T-helper 9 cell (primary cell): ENCODE measurements at regions not wholly inside any gene's neighbourhood (a gene's known extent, or its start where the extent isn't known, plus 50 kb on each side); places are given as distances from the start of the nearest gene placed in this dataset.
"Not testable (repeated sequence)": the region's sequence is repeated elsewhere in the genome, so short reads cannot be mapped to it uniquely, and the experiment has no call there.

Experiments
- DNase-seq: peaks from one replicate; pipeline ENCODE4 v3.0.0-alpha.2; 2020

DNA sequence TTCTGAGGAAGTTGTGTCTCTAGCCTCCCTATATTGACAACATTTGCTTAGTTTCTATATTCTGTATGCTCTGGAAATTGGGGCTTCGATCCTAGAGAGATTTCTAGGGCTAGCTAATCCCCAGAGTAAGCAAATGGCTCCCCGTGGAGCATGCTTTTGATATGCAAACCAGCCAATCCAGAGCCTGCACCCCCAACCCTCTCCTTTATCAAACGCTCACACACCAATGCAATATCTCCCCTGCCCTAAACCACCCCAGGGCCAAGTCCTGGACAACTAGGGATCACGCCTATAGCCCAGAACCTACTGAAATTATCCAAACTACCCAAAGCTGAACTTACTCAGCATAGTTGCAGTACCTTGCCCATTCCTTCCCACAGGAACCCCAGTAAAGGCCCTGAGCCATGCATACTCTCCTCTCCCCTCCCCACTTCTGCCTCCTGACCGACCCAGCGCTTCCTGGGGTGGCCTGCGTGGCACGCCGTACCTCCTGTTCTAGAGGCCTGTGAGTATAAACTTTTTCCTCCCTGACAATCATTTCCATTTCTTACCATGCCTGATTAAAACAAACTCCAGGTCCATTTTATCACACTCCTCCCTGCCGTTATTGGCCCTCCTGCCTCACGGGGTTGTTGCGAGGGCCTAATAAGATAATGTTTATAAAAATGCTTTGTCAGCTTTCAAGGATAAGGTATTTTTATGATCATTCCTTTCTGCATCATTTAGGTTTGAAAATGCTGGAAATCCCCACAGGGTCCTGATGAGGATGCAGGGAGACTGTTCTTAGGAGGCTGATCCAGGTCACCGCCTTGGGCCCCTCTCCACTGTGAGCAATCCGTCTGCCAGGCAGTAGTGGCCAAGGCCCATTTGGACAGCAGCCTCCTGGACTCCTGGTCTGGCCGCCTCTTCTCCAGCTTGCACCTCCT lies 102.7 kb downstream of the TENT5C start:
- DNase-seq = no peak

DNA sequence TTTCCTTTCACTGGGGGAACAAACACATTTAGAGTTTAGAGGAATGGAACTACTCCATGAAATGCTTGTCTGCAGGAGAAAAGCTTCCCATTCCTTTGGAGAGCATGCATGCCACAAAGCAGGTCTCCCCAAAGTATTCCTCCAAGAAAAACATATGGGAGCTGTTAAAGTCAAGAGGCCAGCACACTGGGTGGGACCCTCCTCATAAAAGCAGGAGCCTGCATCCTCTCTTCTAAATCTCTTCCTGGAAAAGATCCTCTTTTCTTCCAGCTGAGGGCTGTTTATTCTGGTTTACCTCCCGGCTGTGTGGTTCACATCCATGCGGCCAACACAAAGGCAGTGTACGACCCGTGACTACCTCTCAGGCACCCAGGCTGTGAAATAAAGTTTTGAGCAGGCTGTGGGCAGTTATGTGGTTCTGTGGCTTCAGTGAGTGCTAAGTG lies 103.4 kb downstream of the TENT5C start:
- no peak for DNase-seq

DNA sequence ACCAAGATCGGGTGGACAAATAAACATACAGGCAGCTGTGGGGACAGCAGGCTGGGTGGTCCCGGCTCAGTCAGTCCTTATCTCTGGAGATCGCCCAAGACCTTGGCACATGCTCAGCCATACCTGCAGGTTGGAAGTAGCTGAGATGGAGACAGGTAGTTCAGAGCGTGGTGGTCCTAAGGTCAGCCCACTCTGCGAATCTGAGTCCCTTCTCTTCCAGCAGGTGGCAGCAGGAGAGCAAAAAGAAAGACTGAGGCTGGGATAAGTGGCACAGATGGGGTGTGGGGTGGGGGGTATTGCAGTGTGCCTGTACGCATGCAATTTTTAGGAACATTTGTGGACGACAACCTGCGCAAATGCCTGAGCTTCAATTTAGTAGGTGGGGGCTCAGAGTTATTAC lies 104.9 kb downstream of the TENT5C start:
- DNase-seq = no peak

DNA sequence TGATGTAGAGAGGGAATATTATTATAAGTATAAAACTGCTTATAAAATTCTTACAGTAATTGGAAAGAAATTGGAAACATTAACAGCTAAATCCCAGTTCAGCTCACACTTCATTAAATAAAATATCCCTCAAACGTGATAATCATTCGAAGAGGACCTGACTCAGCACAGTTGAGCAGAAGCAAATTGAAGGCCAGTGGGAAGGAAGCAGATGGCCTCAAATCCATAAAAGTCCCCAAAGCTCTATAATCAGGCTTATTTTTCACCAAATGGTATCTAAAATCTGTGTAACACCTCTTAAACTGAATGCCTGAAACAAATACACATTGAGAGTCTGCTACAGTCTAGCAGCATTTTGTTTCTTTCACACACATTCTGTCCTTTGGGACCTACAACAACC lies 106.8 kb downstream of the TENT5C start:
- no peak for DNase-seq

DNA sequence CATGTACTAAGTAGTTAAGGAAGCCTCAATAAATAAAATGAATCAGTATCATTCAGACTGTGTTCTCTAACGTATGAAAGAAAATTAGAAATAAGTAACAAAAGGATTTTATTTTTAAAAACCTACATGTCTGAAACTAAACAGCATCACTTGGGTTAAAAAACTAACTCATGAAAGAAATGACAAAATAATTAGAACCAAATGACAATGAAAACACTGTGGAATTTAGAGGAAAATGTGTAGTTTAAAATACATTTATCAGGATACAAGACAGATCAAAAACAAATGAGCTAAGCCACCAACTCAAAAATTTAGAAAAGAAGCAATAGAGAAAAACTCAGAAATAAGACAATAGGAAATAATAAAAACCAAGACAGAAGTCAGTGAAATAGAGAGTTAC lies 108.7 kb downstream of the TENT5C start:
- DNase-seq = no peak

DNA sequence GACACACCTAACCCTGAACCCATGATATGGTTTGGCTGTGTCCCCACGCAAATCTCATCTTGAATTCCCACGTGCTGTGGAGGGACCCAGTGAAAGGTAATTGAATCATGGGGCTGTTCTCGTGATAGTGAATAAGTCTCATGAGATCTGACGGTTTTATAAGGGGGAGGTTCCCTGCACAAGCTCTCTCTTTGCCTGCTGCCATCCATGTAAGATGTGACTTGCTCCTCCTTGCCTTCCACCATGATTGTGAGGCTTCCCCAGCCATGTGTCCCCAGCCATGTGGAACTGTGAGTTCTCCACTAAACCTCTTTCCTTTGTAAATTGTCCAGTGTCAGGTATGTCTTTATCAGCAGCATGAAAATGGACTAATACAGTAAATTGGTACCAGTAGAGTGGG lies 110.2 kb downstream of the TENT5C start:
- DNase-seq = not testable (repeated sequence)

DNA sequence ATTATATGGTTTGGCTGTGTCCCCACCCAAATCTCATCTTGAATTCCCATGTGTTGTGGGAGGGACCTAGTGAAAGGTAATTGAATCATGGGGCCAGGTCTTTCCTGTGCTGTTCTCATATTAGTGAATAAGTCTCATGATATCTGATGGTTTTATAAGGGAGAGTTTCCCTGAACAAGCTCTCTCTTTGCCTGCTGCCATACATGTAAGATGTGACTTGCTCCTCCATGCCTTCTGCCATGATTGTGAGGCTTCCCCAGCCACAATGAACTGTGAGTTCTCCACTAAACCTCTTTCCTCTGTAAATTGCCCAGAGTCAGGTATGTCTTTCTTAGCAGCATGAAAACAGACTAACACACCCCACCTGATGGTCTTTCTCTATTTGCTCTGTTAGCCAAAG lies 112.1 kb downstream of the TENT5C start:
- not testable (repeated sequence) for DNase-seq

DNA sequence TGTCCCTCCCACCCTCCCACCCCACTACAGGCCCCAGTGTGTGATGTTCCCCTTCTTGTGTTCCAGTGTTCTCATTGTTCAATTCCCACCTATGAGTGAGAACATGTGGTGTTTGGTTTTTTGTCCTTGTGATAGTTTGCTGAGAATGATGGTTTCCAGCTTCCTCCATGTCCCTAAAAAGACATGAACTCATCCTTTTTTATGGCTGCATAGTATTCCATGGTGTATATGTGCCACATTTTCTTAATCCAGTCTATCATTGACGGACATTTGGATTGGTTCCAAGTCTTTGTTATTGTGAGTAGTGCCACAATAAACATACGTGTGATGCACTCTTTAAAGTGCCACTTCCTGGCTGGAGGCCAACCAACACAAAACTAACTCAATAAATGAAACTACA lies 112.7 kb downstream of the TENT5C start:
- not testable (repeated sequence) for DNase-seq

DNA sequence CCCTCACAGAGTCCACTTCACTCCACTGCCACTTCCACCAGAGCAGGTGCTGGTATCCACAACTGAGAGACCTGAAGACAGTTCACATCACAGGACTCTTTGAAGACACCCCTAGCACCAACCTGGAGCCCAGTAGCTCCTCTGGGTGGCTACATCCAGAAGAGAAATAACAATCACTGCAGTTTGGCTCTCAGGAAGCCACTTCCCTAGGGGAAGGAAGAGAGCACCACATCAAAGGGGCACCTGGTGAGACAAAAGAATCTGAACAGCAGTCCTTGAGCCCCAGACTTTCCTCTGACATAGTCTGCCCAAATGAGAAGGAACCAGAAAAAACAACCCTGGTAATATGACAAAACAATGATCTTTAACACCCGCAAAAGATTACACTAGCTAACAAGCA lies 113.2 kb downstream of the TENT5C start:
- DNase-seq = no peak

DNA sequence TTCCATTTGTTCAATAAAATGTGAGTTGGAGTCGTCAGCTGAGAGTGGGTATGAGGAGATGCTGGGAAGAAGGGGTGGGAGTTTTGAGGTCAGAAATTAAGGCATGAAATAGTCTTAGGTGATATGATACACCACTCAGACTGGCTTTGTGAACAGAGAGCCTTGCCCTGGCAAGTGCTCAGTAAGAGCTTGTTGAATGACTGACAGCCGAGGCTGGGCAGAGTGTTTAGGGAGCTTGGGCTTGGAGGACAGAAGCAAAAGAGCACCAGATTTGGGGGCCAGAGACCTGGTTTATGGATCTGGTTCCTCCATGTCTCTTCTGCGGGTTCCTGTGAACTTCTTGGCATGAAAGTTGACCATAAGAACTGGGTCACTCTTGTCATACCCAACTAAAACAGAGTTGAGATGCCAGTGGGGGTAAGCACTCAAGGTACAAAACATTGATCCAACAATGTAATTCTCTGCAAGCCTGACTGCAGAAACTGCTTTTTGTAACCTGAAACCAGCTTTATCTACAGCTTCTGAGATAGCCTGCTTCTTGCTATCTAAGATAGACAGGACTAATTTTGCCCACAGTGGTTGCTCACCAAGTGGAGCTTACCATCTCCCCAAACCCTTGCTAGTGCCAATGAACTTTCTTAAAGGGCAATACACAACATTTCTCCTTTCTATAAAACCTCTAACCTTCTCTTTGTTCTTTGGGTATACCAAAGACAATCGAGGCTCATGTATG lies 126.4 kb downstream of the TENT5C start:
- no peak for DNase-seq

DNA sequence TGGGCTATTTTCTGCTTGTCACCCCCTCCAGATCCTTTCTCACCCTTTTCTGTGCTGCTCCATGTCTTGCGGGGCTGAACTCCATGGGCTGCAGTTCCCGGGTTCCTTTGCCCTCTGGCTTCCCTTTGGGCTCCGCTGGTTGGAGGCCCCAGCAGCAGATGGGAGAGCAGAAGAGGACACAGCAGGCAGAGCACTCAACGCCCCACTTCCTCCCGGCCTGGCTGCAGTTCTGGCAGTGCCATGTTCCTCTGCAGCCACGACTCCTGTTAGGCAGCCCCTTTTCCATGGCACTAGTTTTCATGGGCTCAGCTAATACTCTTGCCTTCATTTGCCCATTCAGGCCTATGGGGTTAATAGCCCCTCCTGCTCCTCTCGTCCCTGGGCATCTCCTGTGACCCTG lies 127.1 kb downstream of the TENT5C start:
- DNase-seq = no peak

DNA sequence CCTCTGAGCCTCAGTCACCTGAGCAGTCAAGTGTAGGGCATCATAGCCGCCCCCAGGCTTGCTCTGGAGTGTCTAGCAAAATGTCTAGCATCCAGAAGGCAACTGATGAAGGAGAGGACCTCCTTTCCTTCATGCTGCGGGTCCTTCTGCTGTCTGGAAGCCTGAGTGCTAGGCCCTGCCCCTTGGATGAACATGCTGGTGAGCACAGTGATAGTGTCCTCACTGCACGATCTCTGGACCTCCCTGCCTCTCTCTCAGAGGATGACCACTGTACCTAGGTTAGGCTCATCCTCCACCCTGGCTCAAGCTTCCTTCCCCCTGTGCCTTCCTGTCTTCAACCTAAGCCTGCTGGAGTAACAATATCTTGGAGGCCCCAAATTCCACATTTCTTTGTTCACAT lies 128.6 kb downstream of the TENT5C start:
- no peak for DNase-seq

DNA sequence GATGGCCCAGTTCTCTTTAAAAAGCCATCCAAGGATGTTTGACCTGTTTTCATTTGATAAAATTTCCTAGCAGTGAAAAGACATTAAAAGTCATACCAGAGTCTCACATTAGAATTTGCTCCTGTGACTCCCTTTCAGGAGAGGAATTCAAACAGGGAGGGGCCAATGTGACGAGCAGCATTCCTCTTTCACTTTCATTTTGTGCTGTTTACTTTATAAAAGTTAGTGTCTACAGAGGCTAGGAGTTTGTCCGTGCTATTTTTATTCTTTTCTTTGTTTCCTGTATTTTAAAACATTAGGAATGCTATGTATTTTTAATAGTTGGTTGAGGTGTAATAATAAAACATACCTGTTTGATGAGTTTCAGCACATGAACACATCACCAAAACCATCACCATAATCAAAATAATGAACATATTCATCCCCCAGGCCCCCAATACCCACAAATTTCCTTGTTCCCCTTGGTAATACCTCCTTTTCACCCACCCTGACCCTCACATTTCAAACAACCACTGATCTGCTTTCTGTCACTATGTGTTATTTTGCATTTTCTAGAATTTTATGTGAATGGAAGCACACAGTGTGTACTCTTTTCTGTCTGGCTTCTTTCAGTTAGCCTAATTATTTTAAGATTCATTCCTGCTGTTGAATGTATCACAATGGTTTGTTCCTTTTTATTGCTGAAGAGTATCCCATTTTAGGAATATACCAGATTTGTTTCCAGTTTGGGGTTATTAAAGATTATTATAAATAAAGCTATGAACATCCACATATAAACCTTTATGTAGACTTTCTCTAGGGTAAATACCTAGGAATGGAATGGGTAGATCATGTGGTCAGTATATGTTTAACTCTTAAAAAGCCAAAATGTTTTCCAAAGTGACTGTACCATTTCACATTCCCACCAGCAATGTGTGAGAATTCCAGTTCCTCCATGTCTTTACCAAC lies 129.5 kb downstream of the TENT5C start:
- no peak for DNase-seq

DNA sequence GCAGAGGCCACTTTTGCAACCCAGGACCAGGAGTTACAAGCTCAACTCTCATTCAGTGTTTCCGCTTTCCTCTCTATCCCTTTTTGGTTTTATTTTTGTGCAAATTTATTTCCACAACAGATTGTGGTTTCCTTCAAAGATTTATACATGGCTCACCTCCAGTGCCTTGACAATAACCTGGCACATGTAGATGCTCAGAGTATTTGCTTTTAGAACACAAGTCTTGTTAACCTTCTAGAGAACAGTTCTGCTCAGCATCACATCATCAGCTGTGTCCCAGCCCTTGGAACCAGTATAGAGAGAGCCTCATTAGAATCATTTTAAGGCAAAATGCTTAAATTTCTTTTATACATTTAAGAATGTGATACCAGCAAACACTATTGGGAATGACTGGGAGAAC lies 133.7 kb downstream of the TENT5C start:
- DNase-seq = no peak

DNA sequence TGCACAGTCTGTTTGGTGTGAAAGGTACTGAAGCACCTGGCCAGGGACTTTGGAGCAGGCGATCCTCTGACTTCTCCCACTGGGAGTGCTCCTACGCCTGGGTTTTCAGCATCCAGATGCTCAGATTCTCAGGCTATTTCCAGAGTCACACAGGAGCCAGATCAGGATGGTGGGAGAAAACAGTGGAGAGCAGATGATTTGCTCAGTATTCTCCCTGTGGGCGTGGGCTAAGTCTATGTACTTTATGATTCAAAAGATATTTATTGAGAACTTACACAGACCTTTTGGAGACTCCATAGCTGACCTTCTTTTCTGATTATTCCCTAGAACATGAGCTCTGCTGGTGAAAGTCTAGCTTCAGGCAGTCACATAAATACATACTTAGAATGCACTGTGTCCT lies 134.6 kb downstream of the TENT5C start:
- no peak for DNase-seq

DNA sequence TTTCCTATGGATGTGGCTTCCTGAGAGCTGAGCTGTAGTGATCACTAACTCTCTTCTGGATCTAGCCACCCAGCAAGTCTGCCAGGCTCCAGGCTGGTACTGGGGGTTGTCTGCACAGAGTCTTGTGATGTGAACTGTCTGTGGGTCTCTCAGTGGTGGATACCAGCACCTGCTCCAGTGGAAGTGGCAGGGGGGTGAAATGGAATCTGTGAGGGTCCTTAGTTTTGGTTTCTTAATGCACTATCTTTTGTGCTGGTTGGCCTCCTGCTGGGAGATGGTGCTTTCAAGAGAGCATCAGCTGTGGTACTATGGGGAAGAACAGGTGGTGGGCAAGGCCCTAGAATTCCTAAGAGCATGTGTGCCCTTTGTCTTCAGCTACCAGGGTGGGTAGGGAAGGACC lies 140.7 kb downstream of the TENT5C start:
- DNase-seq = not testable (repeated sequence)

DNA sequence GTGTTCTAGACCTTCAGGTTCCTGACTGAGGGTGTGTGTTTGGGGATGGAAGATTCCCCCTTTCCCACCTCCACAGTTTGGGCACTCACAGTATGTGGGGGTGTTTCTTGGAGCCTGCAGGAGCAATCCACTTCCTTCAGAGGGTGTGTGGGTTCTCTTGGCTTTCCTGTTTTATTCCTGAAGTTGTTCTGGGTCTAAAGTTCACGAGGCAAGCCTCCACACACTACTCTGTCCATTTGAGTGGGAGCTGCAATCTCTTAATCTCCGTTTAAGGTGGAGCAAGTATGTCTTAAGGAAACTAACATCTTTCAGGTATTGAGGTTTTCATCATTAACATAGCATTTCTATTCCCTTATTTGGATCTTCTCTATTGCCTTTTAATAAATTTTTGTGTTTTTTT lies 141.8 kb downstream of the TENT5C start:
- DNase-seq = no peak

DNA sequence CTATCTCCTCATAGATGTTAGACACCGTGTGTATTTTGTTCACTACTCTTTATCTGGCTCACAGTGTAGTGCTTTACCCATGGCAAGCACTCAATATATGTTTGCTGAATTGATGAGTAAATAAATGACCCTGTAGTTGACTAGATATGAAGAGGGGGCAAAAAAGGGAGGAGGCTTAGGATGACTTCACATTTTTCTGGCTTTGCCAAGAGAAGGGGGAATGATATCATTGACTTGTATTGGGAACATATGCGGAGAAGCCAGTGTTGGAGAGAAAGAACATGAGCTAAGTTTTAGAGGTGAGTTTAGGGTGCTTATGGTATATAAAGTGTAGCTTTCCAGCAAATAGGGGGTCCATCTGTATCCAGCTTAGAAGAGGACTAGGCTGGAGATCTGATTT lies 145.5 kb downstream of the TENT5C start:
- DNase-seq = no peak

DNA sequence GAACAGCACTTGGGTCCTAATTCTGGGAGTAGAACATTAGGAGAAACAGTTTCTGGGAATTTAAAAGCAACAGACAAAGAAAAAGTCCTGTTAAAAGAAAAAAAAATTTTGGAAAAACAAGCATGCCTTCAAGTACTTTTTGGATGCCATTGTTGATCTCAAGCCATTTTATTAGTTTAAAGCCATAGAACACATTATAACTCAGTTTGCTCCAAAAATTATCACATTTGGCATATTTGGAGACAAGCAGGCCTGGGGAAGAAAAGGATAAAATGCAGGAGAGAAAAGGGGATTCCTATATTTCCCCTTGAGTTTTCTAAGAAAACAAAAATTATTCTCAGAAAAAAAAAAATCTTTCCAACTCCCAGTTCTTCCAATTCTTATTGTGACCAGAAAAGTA lies 146.8 kb downstream of the TENT5C start:
- DNase-seq = no peak

DNA sequence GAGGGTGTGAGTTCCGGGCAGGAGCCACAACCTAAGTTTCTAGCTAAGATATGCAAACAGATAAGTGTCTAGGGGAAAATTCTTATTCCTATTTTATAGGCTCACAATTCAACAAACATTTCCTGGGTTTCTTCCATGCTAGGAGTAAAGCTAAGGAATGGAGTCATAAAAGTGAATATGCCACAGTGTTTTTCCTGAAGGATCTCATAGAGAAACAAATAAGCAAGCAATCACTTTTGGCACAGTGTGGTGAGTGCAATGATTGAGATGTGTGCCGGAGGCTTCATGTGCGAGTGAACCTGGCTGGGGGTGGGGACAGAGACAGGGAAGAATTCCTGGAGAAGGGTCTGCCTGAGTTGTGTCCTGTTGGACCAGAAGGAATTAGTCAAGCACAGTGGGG lies 147.4 kb downstream of the TENT5C start:
- no peak for DNase-seq

DNA sequence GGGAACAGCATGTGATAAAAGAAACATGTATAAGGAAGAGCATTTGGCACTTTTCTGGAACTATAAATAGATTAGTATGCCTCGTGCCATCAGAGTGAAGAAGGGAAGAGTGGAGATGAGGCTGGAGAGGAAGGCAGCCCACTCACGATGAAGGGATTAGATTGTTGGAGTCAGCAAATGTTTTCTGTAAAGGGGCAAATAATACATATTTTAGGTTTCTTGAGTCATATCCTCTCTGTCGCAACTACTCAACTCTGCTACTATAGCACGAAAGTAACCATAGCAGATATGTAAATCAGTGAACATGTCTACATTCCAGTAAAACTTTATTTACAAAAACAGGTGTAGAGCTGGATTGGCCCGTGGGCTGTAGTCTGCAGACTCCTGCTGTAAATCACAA lies 147.8 kb downstream of the TENT5C start:
- DNase-seq = no peak

DNA sequence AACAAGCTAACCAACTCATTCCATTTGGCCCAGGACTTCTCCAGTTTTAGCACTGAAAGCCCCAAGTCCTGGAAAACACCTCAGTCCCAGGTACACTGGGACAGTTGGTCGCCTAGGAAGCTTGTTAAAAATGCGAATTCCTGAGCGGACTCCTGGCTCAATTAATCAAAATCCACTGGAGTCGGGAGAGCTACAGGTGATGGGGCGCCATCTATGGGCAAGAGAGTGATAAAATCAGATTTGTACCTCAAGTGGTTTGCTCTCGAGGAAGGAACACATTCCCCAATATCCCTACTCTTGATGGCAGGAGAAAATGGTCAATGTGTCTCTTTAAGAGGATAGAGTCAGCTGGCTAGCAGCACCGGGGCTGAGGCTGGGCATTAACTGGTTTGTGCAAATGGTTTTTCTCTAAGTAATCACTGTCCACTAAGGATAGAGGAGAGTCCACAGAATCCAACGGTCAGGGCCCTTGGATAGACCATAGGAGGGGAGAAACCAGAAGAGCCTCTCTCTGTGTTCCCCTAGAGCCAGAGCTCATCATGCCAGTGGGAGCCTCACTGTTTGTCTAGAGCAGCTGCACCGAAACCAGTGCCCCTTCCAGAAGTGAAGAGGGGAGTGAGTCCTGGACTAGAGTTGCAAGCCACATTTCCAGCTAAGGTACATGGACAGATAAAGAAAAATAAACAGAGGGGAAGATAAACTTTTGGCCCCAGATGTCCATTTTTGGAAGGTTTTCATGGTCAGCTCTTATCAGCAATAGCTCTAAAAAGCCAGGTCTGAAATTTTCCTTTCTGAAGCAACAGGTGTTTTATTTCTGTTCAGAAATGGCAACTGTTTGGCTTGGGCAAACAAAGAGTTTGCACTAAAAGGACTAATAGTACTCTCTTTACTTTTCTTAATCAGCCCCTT lies 148.5 kb downstream of the TENT5C start:
- DNase-seq = peak; percentile 40
